Upper lobe of left lung (tissue), 6 donors: ENCODE measurements at regions not wholly inside any gene's neighbourhood (a gene's known extent, or its start where the extent isn't known, plus 50 kb on each side); places are given as distances from the start of the nearest gene placed in this dataset.
"Not testable (repeated sequence)": the region's sequence is repeated elsewhere in the genome, so short reads cannot be mapped to it uniquely, and the experiment has no call there.

Experiments used
- ATAC-seq, 2 donors: fragments of 200-7000 bp; cut with Tn5 transposase; one replicate each; pipeline ENCODE4 v1.9.1; 2022; ENCODE audit warnings: mild to moderate bottlenecking in 2 of 2, moderate library complexity in 2 of 2; ENCODE audit not compliant: low FRiP score in 2 of 2
- DNase-seq, 2 donors: peaks; one replicate each; pipeline ENCODE4 v3.0.0-alpha.2; 2019 to 2020
- H3K27ac ChIP-seq, 4 donors: fragments of 200-600 bp; sonication (generic); one replicate each; pipeline ENCODE4 v1.5.1; 2016 to 2019
- H3K27me3 ChIP-seq, 4 donors: fragments of 200-600 bp; sonication (generic); one replicate each; pipeline ENCODE4 v1.5.1; 2017 to 2019
- H3K36me3 ChIP-seq, 4 donors: fragments of 200-600 bp; sonication (generic); one replicate each; pipeline ENCODE4 v1.5.1; 2016 to 2019
- H3K4me1 ChIP-seq, 4 donors: fragments of 200-600 bp; sonication (generic); one replicate each; pipeline ENCODE4 v1.5.1; 2018 to 2019
- H3K4me3 ChIP-seq, 4 donors: fragments of 200-600 bp; sonication (generic); one replicate each; pipeline ENCODE4 v1.5.1; 2017 to 2019; ENCODE audit warnings: mild to moderate bottlenecking in 2 of 4, moderate library complexity in 1 of 4
- H3K9me3 ChIP-seq, 4 donors: fragments of 200-600 bp; sonication (generic); one replicate each; pipeline ENCODE4 v1.5.1; 2018 to 2019
- CTCF ChIP-seq, 6 experiments: fragments of 450-650 bp in 4 of 6; fragments of 200-600 bp in 2 of 6; sonication (generic) in 2 of 6; IDR thresholded peaks; one replicate each; pipeline ENCODE4 v1.5.1; 2016 to 2019; ENCODE audit warnings: antibody characterized with exemption in 6 of 6
- EP300 ChIP-seq, 4 donors: sonication (generic); formaldehyde crosslinking; IDR thresholded peaks; one replicate each; pipeline ENCODE4 v1.5.1; 2017; ENCODE audit warnings: antibody characterized with exemption in 4 of 4, control low read depth in 2 of 4
- POLR2A ChIP-seq, 4 donors: fragments of 450-650 bp; IDR thresholded peaks; one replicate each; pipeline ENCODE4 v1.5.1; 2016 to 2017; ENCODE audit warnings: antibody characterized with exemption in 4 of 4, mild to moderate bottlenecking in 2 of 4
- POLR2AphosphoS5 ChIP-seq, 2 donors: sonication (generic); formaldehyde crosslinking; IDR thresholded peaks; one replicate each; pipeline ENCODE4 v1.5.1; 2017; ENCODE audit warnings: antibody characterized with exemption in 2 of 2
- WGBS, 2 donors: methylation state at CpG; one replicate each; pipeline ENCODE4 v1.1.5; 2017 to 2018; 5-methylcytosine and 5-hydroxymethylcytosine counted together
- donor health status: DM: no; HTN: no; CAD: no; lungs with moderate emphysema.
- donor health status: DM: no; HTN: yes; CAD: no; lungs with severe emphysema.

GRCh38 chr9:82490019-82490499 lies 501.5 kb downstream of the SPATA31D1 start:
- DNase-seq (no peak), ATAC-seq (no peak)
- Histone ChIP-seq H3K4me3 (no peak overlapping the region), H3K4me1 (peaks cover 3 to 23% (median 7%) of the 10 kb centered on the region in 4 donors), H3K27me3 (no peaks in the 10 kb centered on the region), H3K36me3 (no peaks in the 10 kb centered on the region), H3K9me3 (no peaks in the 10 kb centered on the region), H3K27ac (peak overlapping the region in 1 of 4 donors; percentile 48)
- TF ChIP-seq POLR2A (IDR thresholded peaks at IDR 0.05) (no peak), EP300 (IDR thresholded peaks at IDR 0.05) (no peak)
- WGBS, 2 donors, result 43 to 52% methylated on average over 4 of the region's 4 CpGs

GRCh38 chr9:82490821-82491220 lies 502.2 kb downstream of the SPATA31D1 start:
- not testable (repeated sequence) for H3K27ac ChIP-seq, H3K9me3 ChIP-seq, H3K36me3 ChIP-seq, H3K4me3 ChIP-seq, H3K27me3 ChIP-seq, ATAC-seq, DNase-seq
- WGBS, 2 donors, result 93 to 96% methylated on average over 5 of the region's 5 CpGs
- H3K4me1 ChIP-seq, result peaks cover 3 to 23% (median 7%) of the 10 kb centered on the region in 4 donors

GRCh38 chr9:82491604-82492003 lies 503.0 kb downstream of the SPATA31D1 start:
- no peaks in the 10 kb centered on the region for H3K36me3 ChIP-seq
- no peak overlapping the region for H3K27ac ChIP-seq
- H3K27me3 ChIP-seq, result no peaks in the 10 kb centered on the region
- no peak overlapping the region for H3K4me3 ChIP-seq
- ATAC-seq (no peak), DNase-seq (no peak)
- TF ChIP-seq CTCF (IDR thresholded peaks at IDR 0.05) (no peak), POLR2AphosphoS5 (IDR thresholded peaks at IDR 0.05) (no peak), EP300 (IDR thresholded peaks at IDR 0.05) (no peak), POLR2A (IDR thresholded peaks at IDR 0.05) (no peak)
- whole genome bisulfite sequencing, 2 donors, result 91 to 96% methylated on average over 3 of the region's 3 CpGs
- H3K4me1 ChIP-seq, result peaks cover 3 to 23% (median 7%) of the 10 kb centered on the region in 4 donors
- H3K9me3 ChIP-seq, result no peaks in the 10 kb centered on the region

GRCh38 chr9:82492274-82492673 lies 503.7 kb downstream of the SPATA31D1 start:
- DNase-seq (no peak), ATAC-seq (no peak)
- H3K9me3 ChIP-seq, result no peaks in the 10 kb centered on the region
- peaks cover 3 to 23% (median 7%) of the 10 kb centered on the region in 4 donors for H3K4me1 ChIP-seq
- no peaks in the 10 kb centered on the region for H3K36me3 ChIP-seq
- no peak overlapping the region for H3K27ac ChIP-seq
- H3K4me3 ChIP-seq, result no peak overlapping the region
- H3K27me3 ChIP-seq, result no peaks in the 10 kb centered on the region
- no peak for TF ChIP-seq EP300 (IDR thresholded peaks at IDR 0.05)
- TF ChIP-seq POLR2AphosphoS5 (IDR thresholded peaks at IDR 0.05), result no peak
- TF ChIP-seq CTCF (IDR thresholded peaks at IDR 0.05), result no peak
- TF ChIP-seq POLR2A (IDR thresholded peaks at IDR 0.05), result no peak
- WGBS, 2 donors, result 69% methylated on average over 4 of the region's 4 CpGs

GRCh38 chr9:82495884-82496777 lies 507.6 kb downstream of the SPATA31D1 start:
- ATAC-seq, result peak in 1 of 2 donors; percentile 51
- Histone ChIP-seq H3K4me1 (no peaks in the 10 kb centered on the region), H3K9me3 (no peaks in the 10 kb centered on the region), H3K4me3 (no peak overlapping the region), H3K36me3 (no peaks in the 10 kb centered on the region), H3K27ac (no peak overlapping the region), H3K27me3 (no peaks in the 10 kb centered on the region)
- TF ChIP-seq POLR2A (IDR thresholded peaks at IDR 0.05), result no peak
- no peak for TF ChIP-seq CTCF (IDR thresholded peaks at IDR 0.05)
- TF ChIP-seq POLR2AphosphoS5 (IDR thresholded peaks at IDR 0.05), result no peak
- no peak for TF ChIP-seq EP300 (IDR thresholded peaks at IDR 0.05)
- DNase-seq, result peak in 1 of 2 donors; percentile 6
- WGBS, 2 donors, result 82 to 86% methylated on average over 11 to 16 of the region's 16 CpGs
